HG02884 (cell line): ENCODE measurements at regions not wholly inside any gene's neighbourhood (a gene's known extent, or its start where the extent isn't known, plus 50 kb on each side); places are given as distances from the start of the nearest gene placed in this dataset.
"Not testable (repeated sequence)": the region's sequence is repeated elsewhere in the genome, so short reads cannot be mapped to it uniquely, and the experiment has no call there.

Experiments
- ATAC-seq: cut with Tn5 transposase; IDR thresholded peaks from one replicate; pipeline ENCODE4 v1.9.1; 2021; ENCODE audit warnings: mild to moderate bottlenecking, moderate library complexity; ENCODE audit not compliant: unreplicated experiment

- no peak for ATAC-seq
Measured at GRCh38 chr9:81371824-81372223, 317.5 kb downstream of the TLE1 start.

- ATAC-seq, result no peak
Measured at GRCh38 chr9:81370650-81371049, 318.7 kb downstream of the TLE1 start.

GRCh38 chr9:81370096-81370495, 319.3 kb downstream of the TLE1 start:
- no peak for ATAC-seq

GRCh38 chr9:81369121-81369520, 320.2 kb downstream of the TLE1 start:
- no peak for ATAC-seq

GRCh38 chr9:81363916-81364480, 325.3 kb downstream of the TLE1 start:
- ATAC-seq, result no peak

- ATAC-seq, result no peak
Measured at GRCh38 chr9:81361296-81361695, 328.1 kb downstream of the TLE1 start.

- no peak for ATAC-seq
Measured at GRCh38 chr9:81351166-81351565, 338.2 kb downstream of the TLE1 start.

- ATAC-seq, result no peak
Measured at GRCh38 chr9:81344366-81344765, 345.0 kb downstream of the TLE1 start.

GRCh38 chr9:81335879-81336421, 353.4 kb downstream of the TLE1 start:
- no peak for ATAC-seq

- no peak for ATAC-seq
Measured at GRCh38 chr9:81321551-81321950, 367.8 kb downstream of the TLE1 start.

- ATAC-seq, result no peak
Measured at GRCh38 chr9:81320909-81321482, 368.4 kb downstream of the TLE1 start.

- ATAC-seq, result no peak
Measured at GRCh38 chr9:81318571-81318970, 370.8 kb downstream of the TLE1 start.

- ATAC-seq, result no peak
Measured at GRCh38 chr9:81317939-81318338, 371.4 kb downstream of the TLE1 start.

GRCh38 chr9:81317223-81317622, 372.1 kb downstream of the TLE1 start:
- no peak for ATAC-seq

GRCh38 chr9:81314490-81314889, 374.9 kb downstream of the TLE1 start:
- no peak for ATAC-seq

GRCh38 chr9:81313877-81314276, 375.5 kb downstream of the TLE1 start:
- no peak for ATAC-seq

- no peak for ATAC-seq
Measured at GRCh38 chr9:81312346-81312745, 377.0 kb downstream of the TLE1 start.

GRCh38 chr9:81308404-81308803, 380.9 kb downstream of the TLE1 start:
- no peak for ATAC-seq

GRCh38 chr9:81307791-81308190, 381.6 kb downstream of the TLE1 start:
- not testable (repeated sequence) for ATAC-seq

GRCh38 chr9:81305561-81306182, 383.7 kb downstream of the TLE1 start:
- no peak for ATAC-seq

GRCh38 chr9:81303658-81304057, 385.7 kb downstream of the TLE1 start:
- ATAC-seq, result no peak

GRCh38 chr9:81293651-81294050, 395.7 kb downstream of the TLE1 start:
- ATAC-seq, result no peak
